HT-29 (cell line): ENCODE measurements at regions not wholly inside any gene's neighbourhood (a gene's known extent, or its start where the extent isn't known, plus 50 kb on each side); places are given as distances from the start of the nearest gene placed in this dataset.

Experiments used
- DNase-seq: peaks from one replicate; pipeline ENCODE4 v3.0.0-alpha.2; 2015; ENCODE audit warnings: low spot score

- no peak for DNase-seq
Observed at GRCh38 chr17:33475594-33475993, 182.5 kb upstream of the ASIC2 start.

- DNase-seq = no peak
Observed at GRCh38 chr17:33481652-33482051, 188.6 kb upstream of the ASIC2 start.

GRCh38 chr17:33482636-33483035, 189.5 kb upstream of the ASIC2 start:
- DNase-seq = no peak

GRCh38 chr17:33484559-33484958, 191.5 kb upstream of the ASIC2 start:
- no peak for DNase-seq

- DNase-seq = no peak
Observed at GRCh38 chr17:33486135-33486885, 193.2 kb upstream of the ASIC2 start.

DNA sequence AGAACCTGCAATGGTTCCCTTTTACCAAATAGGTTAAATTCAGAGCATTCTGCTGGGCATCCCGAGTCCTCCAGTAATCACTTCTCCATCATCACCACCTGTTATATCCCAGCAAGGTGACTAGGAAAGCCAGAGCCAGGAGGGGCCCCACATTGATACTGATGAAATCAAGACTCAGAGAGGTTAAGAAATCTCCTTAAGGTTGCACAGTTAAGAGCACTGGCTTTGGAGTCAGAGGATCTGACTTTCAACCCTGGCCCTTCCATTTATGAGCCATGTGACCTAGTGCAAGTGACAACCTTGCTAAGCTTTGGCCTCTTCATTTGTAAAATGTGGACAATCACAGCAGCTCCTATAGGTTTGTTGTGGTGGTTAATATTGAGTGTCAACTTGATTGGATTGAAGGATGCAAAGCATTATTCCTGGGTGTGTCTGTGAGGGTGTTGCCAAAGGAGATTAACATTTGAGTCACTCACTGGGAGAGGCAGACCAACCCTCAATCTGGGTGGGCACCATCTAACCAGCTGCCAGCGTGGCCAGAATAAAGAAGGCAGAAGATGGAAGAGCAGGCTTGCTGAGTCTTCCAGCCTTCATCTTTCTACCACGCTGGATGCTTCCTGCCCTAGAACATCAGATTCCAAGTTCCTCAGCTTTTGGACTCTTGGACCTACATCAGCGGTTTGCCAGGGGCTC, 194.2 kb upstream of the ASIC2 start:
- no peak for DNase-seq

DNA sequence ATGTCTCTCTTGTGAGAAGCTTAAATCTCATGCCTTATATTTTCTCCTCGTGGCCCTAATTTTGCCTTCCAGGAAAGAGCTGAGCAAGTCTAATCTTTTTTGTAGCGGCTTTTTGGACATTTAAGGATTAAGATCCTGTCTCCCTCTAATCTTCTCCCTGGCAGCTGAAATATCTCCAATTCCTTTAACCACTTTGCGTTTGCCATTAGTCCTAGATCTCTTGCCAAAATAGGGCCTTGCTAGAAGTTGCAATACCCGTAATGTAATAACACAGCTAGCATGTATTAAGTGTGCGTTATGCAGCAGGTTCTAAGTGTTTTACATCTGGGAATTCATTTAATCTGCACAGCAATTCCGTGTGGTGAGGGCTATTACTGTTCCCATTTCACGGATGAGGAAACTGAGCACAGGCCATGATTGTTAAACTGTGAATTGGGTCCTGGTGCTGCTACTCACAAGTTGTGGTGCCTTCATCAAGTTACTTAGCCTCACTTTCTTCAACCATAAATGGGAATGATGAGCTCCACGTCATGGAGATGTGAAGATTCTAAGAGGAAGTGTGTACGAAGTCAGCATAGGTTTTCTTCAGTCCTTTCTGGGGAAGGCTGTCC, 198.9 kb upstream of the ASIC2 start:
- DNase-seq = no peak

DNA sequence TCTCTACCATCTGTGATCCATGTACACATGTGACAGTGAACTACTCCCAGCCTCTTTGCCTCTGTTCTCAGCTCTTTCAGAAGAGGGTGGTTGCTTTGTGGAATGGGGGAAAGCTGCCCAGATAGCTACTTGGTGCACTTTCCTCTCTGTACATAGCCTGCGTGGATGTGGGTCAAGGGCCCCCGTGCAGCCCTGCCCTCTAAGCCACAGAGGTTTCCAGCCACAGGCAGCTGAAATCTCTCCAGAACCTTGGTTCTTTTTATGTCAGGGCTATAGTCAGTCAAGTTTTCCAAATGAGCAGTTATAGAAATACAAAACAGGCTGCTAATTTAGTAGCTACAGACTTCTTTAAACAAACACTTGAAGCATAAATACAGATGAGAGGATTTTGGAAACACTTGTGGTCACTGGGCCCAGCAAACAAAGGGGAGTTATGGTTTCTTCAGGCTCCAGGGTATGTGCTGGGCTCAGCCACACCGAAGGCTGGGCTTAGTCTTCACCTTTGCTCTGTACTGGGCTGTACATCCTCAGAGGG, 199.7 kb upstream of the ASIC2 start:
- no peak for DNase-seq

GRCh38 chr17:33493566-33493965, 200.5 kb upstream of the ASIC2 start:
- no peak for DNase-seq

GRCh38 chr17:33494151-33494550, 201.1 kb upstream of the ASIC2 start:
- DNase-seq = no peak

GRCh38 chr17:33497623-33498022, 204.5 kb upstream of the ASIC2 start:
- no peak for DNase-seq

DNA sequence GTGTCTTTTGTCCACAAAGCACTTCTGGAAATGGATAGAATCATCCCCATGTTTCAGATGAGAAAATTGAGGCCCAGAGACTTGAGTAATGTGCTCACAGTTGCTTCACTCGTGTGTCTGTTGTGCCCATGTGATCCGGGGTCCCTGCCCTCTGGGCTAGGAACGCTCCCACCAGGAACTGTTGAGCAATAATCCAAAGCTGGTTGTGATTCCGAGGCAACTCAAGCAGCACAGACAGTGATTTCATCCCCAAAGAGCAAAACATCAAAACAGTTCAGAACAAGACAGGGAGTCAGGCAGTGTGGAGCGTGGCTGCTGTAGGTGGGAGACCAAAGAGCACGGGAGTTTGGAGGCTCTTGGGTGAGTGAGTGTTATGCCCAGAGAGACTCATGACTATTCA, 205.0 kb upstream of the ASIC2 start:
- DNase-seq = no peak

DNA sequence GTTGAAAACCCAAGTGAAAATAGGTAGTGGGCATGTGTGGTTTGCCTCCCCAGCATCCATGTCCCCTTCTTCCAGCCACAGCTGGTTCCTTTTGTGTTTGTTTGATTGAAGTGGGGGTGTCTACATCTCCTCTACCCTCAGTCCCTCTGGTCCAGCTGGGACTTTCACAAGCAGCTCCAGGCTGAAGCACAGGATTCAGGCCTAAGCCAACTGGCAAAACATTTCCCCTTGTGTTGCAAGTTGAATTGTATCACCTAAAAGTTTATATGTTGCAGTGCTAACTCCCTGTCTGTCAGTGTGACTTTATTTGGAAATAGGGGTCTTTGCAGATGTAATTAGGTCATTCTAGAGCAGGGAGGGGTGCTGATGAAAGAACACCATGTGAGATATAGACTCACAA, 205.9 kb upstream of the ASIC2 start:
- DNase-seq = no peak

- no peak for DNase-seq
Observed at GRCh38 chr17:33500151-33500550, 207.1 kb upstream of the ASIC2 start.

DNA sequence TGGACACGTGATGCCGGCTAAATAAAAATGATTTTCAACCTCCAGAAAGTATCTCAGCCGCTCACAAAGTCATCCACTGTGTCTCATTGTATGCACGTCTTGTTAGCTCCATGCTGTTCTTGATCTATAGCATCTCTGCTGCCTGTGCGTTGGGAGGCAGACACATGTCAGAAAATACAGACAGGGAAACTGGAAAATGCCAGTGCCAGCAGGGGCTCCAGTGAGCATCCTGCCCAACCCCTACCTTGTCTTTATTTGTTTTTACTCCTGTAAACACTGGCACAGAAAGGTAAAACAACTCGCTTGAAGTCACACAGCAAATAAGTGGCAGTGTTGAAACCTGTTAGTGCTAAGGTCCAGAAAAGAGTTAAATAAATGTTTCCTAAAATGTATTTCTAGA, 208.1 kb upstream of the ASIC2 start:
- DNase-seq = no peak

GRCh38 chr17:33504571-33504970, 211.5 kb upstream of the ASIC2 start:
- no peak for DNase-seq

- DNase-seq = no peak
Observed at GRCh38 chr17:33506889-33507650, 214.0 kb upstream of the ASIC2 start.

- no peak for DNase-seq
Observed at GRCh38 chr17:33508215-33508614, 215.1 kb upstream of the ASIC2 start.

GRCh38 chr17:33509331-33509730, 216.2 kb upstream of the ASIC2 start:
- DNase-seq = no peak

GRCh38 chr17:33511670-33512069, 218.6 kb upstream of the ASIC2 start:
- no peak for DNase-seq

DNA sequence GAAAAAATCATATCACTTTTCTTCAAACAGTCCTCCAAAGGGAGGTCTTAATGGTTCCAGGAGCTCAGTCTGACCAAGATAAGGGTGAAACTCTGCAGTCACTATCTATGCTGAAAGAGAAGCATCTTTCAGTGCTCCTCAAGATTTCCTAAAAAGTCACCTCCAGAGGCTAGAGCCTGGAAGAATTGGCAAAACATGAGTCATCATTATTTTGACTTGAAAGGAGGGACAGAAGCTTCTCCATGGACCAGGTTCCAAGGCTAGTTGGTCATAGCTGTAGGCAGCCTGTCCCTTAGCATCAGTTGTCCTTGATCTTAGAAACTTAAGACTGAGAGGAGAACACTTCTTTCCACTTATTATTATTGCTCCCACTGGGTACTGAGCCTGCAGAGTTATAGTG, 219.0 kb upstream of the ASIC2 start:
- DNase-seq = no peak

- no peak for DNase-seq
Observed at GRCh38 chr17:33513769-33514168, 220.7 kb upstream of the ASIC2 start.
